D721Med (cell line): ENCODE measurements at regions not wholly inside any gene's neighbourhood (a gene's known extent, or its start where the extent isn't known, plus 50 kb on each side); places are given as distances from the start of the nearest gene placed in this dataset.

Source experiments
- DNase-seq: peaks from one replicate; pipeline ENCODE4 v3.0.0; 2011; ENCODE audit warnings: low spot score; ENCODE audit not compliant: insufficient read length
- FAIRE-seq: peaks from 2 replicates; lab custom pipeline; 2011; peaks lifted over from hg19 to GRCh38; lab: Jason Lieb, UNC
- TF ChIP-seq, protein P1 (sequence below): IDR thresholded peaks from 2 replicates; pipeline ENCODE4 v1.5.1; 2012; ENCODE audit warnings: mild to moderate bottlenecking, control low read depth; ENCODE audit not compliant: insufficient read depth; ENCODE audit errors: missing control alignments

- no peak for DNase-seq
- no peak for FAIRE-seq
- TF ChIP-seq, protein P1, sequence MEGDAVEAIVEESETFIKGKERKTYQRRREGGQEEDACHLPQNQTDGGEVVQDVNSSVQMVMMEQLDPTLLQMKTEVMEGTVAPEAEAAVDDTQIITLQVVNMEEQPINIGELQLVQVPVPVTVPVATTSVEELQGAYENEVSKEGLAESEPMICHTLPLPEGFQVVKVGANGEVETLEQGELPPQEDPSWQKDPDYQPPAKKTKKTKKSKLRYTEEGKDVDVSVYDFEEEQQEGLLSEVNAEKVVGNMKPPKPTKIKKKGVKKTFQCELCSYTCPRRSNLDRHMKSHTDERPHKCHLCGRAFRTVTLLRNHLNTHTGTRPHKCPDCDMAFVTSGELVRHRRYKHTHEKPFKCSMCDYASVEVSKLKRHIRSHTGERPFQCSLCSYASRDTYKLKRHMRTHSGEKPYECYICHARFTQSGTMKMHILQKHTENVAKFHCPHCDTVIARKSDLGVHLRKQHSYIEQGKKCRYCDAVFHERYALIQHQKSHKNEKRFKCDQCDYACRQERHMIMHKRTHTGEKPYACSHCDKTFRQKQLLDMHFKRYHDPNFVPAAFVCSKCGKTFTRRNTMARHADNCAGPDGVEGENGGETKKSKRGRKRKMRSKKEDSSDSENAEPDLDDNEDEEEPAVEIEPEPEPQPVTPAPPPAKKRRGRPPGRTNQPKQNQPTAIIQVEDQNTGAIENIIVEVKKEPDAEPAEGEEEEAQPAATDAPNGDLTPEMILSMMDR, result no peak
Measured at GRCh38 chr6:145266432-145267075, 468.8 kb downstream of the EPM2A start.

GRCh38 chr6:145267076-145267867, 468.0 kb downstream of the EPM2A start:
- no peak for FAIRE-seq

DNA sequence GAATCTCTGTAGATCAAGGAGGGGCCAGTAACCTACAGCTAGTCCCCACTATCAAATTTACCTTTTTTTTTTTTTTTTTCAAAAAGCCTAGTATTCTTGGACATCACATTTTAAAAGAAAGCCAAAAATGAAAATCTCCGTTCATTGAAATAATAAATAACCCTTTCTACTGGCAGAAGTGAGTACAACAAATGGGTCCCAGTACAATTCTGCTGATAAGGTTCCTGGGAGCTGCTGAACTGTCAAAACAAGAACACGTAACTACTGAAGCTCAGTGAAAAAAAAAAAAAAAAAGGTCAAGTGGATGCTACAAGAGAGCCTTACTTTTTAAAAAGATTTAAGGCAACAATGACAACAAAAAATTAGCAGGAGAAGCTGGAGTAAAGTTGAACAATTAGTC, 464.9 kb downstream of the EPM2A start:
- TF ChIP-seq, protein P1, result no peak
- FAIRE-seq (no peak), DNase-seq (no peak)

More at GRCh38 chr6:145267076-145267867, 468.0 kb downstream of the EPM2A start:
- TF ChIP-seq, protein P1, result no peak
- DNase-seq, result no peak

GRCh38 chr6:145271040-145271439, 464.3 kb downstream of the EPM2A start:
- FAIRE-seq, result no peak
- TF ChIP-seq, protein P1, result no peak

GRCh38 chr6:145271577-145271976, 463.7 kb downstream of the EPM2A start:
- DNase-seq, result no peak
- TF ChIP-seq, protein P1, result no peak
- no peak for FAIRE-seq

More at GRCh38 chr6:145271040-145271439, 464.3 kb downstream of the EPM2A start:
- no peak for DNase-seq

DNA sequence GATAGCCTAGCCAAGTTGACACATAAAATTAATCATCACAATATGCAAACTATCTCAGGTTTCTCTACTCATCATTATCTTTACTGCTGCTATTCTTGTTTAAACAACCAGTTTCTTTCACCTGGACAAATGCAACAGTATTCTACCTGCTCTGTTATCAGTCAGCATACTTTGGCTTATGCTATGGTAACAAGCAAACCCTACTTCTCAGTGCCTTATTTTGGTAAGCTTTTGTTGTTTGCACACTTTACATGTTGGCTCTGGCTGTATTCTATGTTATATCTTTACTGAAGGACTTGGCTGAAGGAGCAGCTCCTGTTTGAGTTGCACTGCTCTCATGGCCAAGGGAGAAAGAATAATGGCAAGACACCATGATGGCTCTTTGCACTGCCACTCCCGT, 463.1 kb downstream of the EPM2A start:
- DNase-seq (no peak), FAIRE-seq (no peak)
- TF ChIP-seq, protein P1, result no peak

GRCh38 chr6:145273136-145273535, 462.2 kb downstream of the EPM2A start:
- DNase-seq (no peak), FAIRE-seq (no peak)
- TF ChIP-seq, protein P1, result no peak
